GM12892 (cell line): ENCODE measurements at regions not wholly inside any gene's neighbourhood (a gene's known extent, or its start where the extent isn't known, plus 50 kb on each side); places are given as distances from the start of the nearest gene placed in this dataset.

ENCODE experiments used
- POLR2A ChIP-seq: IDR thresholded peaks from 2 replicates; pipeline ENCODE4 v1.6.1; 2011; ENCODE audit warnings: low read depth, low read length, control low read depth
- POLR2AphosphoS5 ChIP-seq: IDR thresholded peaks from 2 replicates; pipeline ENCODE4 v1.6.1; 2011; ENCODE audit warnings: low read depth, low read length, control low read depth
- TAF1 ChIP-seq: IDR thresholded peaks from 2 replicates; pipeline ENCODE4 v1.6.1; 2011; ENCODE audit warnings: low read depth, mild to moderate bottlenecking, control low read depth, low read length, borderline replicate concordance

GRCh38 chr14:43260056-43260455 lies 1247.0 kb downstream of the FSCB start:
- TF ChIP-seq POLR2A = no peak
- TF ChIP-seq POLR2AphosphoS5 = no peak
- TF ChIP-seq TAF1 = no peak
